GM06990 (cell line): ENCODE measurements at regions not wholly inside any gene's neighbourhood (a gene's known extent, or its start where the extent isn't known, plus 50 kb on each side); places are given as distances from the start of the nearest gene placed in this dataset.

ENCODE experiments used
- DNase-seq: peaks from one replicate; pipeline ENCODE4 v3.0.0-alpha.2; 2011; ENCODE audit not compliant: insufficient read length; ENCODE audit errors: extremely low read depth
- H3K27me3 ChIP-seq: replicated peaks from 2 replicates; pipeline ENCODE4 v1.6.0; 2011; ENCODE audit warnings: low read length; ENCODE audit not compliant: control insufficient read depth, insufficient read depth
- H3K36me3 ChIP-seq: 2 replicates; pipeline ENCODE4 v1.5.1; 2011; ENCODE audit warnings: low read length; ENCODE audit not compliant: control insufficient read depth, insufficient read depth
- H3K4me3 ChIP-seq: replicated peaks from 2 replicates; pipeline ENCODE4 v1.5.1; 2011; ENCODE audit warnings: low read depth, mild to moderate bottlenecking, control low read depth, low read length
- CTCF ChIP-seq: IDR thresholded peaks from 2 replicates; pipeline ENCODE4 v1.5.1; 2011; ENCODE audit warnings: low read length, control low read depth, mild to moderate bottlenecking, inconsistent platforms; ENCODE audit not compliant: insufficient read depth, poor library complexity, severe bottlenecking

- no peak for TF ChIP-seq CTCF
These were observed 229.4 kb upstream of the SLC35B3 start for GRCh38 chr6:8664700-8665099.

GRCh38 chr6:8664070-8664469, 228.7 kb upstream of the SLC35B3 start:
- no peak for DNase-seq
- no peak for TF ChIP-seq CTCF
- Histone ChIP-seq H3K4me3 (no peak overlapping the region), H3K27me3 (no peaks in the 10 kb centered on the region), H3K36me3 (no peaks in the 10 kb centered on the region)

More at GRCh38 chr6:8664700-8665099, 229.4 kb upstream of the SLC35B3 start:
- no peak overlapping the region for H3K4me3 ChIP-seq
- no peaks in the 10 kb centered on the region for H3K27me3 ChIP-seq
- no peaks in the 10 kb centered on the region for H3K36me3 ChIP-seq
- no peak for DNase-seq

GRCh38 chr6:8659404-8660189, 224.3 kb upstream of the SLC35B3 start:
- Histone ChIP-seq H3K4me3 (no peak overlapping the region), H3K27me3 (no peaks in the 10 kb centered on the region), H3K36me3 (no peaks in the 10 kb centered on the region)
- no peak for TF ChIP-seq CTCF
- DNase-seq, result no peak

- no peak for TF ChIP-seq CTCF
- Histone ChIP-seq H3K36me3 (no peaks in the 10 kb centered on the region), H3K27me3 (no peaks in the 10 kb centered on the region)
These were observed 223.1 kb upstream of the SLC35B3 start for GRCh38 chr6:8658416-8658815.

GRCh38 chr6:8657522-8657921, 222.2 kb upstream of the SLC35B3 start:
- no peak for TF ChIP-seq CTCF
- Histone ChIP-seq H3K36me3 (no peaks in the 10 kb centered on the region), H3K4me3 (no peak overlapping the region), H3K27me3 (no peaks in the 10 kb centered on the region)
- no peak for DNase-seq

More at GRCh38 chr6:8658416-8658815, 223.1 kb upstream of the SLC35B3 start:
- no peak for DNase-seq
- H3K4me3 ChIP-seq, result no peak overlapping the region
